PFSK-1 (cell line): ENCODE measurements at regions not wholly inside any gene's neighbourhood (a gene's known extent, or its start where the extent isn't known, plus 50 kb on each side); places are given as distances from the start of the nearest gene placed in this dataset.

Experiments used
- FOXP2 ChIP-seq: optimal IDR thresholded peaks from 2 replicates; pipeline ENCODE3; 2011; ENCODE audit warnings: borderline replicate concordance, control low read depth, inconsistent platforms; ENCODE audit not compliant: insufficient read depth; ENCODE audit errors: extremely low read length, extremely low read depth
- POLR2AphosphoS5 ChIP-seq: IDR thresholded peaks from 2 replicates; pipeline ENCODE4 v1.6.1; 2012; ENCODE audit warnings: low read depth, mild to moderate bottlenecking, control low read depth, low read length, moderate library complexity
- SIN3A ChIP-seq: IDR thresholded peaks from 2 replicates; pipeline ENCODE4 v1.6.1; 2012; ENCODE audit warnings: mild to moderate bottlenecking, low read length, moderate library complexity, borderline replicate concordance; ENCODE audit not compliant: insufficient read depth
- TAF1 ChIP-seq: IDR thresholded peaks from 2 replicates; pipeline ENCODE4 v1.6.1; 2012; ENCODE audit warnings: low read length, control low read depth, borderline replicate concordance; ENCODE audit not compliant: insufficient read depth
- TF ChIP-seq, protein P1 (sequence below), 2 experiments: IDR thresholded peaks; 2 replicates each; pipeline versions ENCODE4 v1.6.1 to v1.8.0; 2011 to 2012; ENCODE audit warnings: low read depth in 2 of 2, low read length in 2 of 2, control low read depth in 1 of 2, inconsistent platforms in 1 of 2, mild to moderate bottlenecking in 1 of 2, moderate library complexity in 1 of 2; ENCODE audit not compliant: insufficient read depth in 1 of 2

DNA sequence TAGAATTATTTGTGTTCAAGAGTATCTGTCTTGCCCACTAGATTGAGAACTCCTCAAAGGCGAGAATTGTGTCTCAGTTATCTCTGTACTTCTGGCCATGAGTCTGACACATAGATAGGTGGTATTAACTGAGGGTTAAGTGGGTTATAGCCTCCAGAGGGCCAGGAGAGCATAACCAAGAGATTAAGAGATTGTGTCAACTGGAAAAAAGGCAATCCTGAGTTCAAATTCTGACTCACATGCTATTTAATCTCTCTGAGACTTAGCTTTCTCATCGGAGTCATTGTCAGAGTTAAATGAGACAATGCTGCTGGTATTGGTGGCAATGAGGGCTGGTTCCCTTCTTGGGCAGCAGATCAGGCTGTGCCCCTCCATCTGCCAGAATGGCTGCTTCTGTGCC is 330.9 kb downstream of the TNS1 start:
- TF ChIP-seq SIN3A (no peak), FOXP2 (no peak), POLR2AphosphoS5 (no peak), TAF1 (no peak)
- TF ChIP-seq, protein P1, sequence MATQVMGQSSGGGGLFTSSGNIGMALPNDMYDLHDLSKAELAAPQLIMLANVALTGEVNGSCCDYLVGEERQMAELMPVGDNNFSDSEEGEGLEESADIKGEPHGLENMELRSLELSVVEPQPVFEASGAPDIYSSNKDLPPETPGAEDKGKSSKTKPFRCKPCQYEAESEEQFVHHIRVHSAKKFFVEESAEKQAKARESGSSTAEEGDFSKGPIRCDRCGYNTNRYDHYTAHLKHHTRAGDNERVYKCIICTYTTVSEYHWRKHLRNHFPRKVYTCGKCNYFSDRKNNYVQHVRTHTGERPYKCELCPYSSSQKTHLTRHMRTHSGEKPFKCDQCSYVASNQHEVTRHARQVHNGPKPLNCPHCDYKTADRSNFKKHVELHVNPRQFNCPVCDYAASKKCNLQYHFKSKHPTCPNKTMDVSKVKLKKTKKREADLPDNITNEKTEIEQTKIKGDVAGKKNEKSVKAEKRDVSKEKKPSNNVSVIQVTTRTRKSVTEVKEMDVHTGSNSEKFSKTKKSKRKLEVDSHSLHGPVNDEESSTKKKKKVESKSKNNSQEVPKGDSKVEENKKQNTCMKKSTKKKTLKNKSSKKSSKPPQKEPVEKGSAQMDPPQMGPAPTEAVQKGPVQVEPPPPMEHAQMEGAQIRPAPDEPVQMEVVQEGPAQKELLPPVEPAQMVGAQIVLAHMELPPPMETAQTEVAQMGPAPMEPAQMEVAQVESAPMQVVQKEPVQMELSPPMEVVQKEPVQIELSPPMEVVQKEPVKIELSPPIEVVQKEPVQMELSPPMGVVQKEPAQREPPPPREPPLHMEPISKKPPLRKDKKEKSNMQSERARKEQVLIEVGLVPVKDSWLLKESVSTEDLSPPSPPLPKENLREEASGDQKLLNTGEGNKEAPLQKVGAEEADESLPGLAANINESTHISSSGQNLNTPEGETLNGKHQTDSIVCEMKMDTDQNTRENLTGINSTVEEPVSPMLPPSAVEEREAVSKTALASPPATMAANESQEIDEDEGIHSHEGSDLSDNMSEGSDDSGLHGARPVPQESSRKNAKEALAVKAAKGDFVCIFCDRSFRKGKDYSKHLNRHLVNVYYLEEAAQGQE (IDR thresholded peaks at IDR 0.05; ENCODE audit: insufficient read depth in 1 of 2, low read depth in 2 of 2, low read length in 2 of 2): no peak

DNA sequence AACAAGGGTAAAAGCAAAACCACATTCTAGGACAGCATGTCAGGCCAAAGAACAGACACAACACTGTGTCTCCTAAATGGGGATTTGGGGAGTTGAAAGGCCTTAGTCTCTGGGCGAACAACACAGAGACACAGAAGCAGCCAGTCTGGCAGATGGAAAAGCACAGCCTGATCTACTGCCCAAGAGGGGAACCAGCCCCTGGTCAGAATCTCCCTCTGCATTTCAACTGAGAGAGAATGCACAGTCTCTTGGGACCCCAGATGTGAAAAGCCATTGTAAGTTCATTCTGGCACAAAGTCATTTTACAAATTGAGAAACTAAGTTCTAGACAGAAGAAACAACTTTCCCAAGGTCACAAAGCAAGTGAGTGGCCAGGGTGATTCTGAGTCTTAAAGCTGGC is 331.7 kb downstream of the TNS1 start:
- TF ChIP-seq, protein P1 (IDR thresholded peaks at IDR 0.05; ENCODE audit: insufficient read depth in 1 of 2, low read depth in 2 of 2, low read length in 2 of 2): no peak
- TF ChIP-seq POLR2AphosphoS5 (no peak), TAF1 (no peak), SIN3A (no peak), FOXP2 (no peak)

DNA sequence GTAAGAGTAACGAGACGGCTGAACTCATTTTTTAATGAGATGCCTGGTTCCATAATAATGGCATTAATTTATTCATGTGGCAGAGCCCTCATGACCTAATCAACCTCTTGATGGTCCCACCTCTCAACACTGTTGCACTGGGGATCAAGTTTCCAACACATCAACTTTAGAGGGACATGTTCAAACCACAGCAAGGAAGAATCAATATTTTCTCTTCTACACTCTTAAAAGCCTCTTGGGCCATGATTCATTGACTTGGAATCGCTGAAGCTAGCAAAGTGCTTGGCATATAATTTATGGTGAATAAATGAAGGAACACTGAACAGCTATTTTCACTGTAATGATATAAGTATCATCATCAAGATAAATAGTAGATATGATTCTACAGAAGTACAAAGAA is 333.0 kb downstream of the TNS1 start:
- TF ChIP-seq, protein P1 (IDR thresholded peaks at IDR 0.05; ENCODE audit: insufficient read depth in 1 of 2, low read depth in 2 of 2, low read length in 2 of 2): no peak
- no peak for TF ChIP-seq SIN3A
- TF ChIP-seq POLR2AphosphoS5: no peak
- no peak for TF ChIP-seq FOXP2
- no peak for TF ChIP-seq TAF1

DNA sequence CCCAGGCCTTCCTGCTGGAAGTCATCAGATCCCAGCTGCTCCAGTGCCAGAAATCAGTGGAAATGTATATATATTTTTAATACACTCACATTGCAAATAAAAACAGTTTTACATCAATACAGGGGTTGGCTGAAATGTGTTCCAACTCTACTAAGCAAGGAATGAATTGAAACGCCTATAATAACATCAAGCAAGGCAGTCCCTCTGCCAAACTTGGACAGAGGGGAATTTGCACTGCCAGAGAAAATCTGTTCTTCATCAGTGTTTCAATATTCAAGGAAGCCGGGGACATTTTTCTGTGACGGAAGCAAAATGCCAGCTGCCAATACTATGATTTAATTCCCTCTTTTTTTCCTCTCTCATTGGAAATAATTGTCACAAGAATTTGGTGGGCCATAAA is 335.3 kb downstream of the TNS1 start:
- TF ChIP-seq FOXP2: no peak
- TF ChIP-seq TAF1: no peak
- no peak for TF ChIP-seq SIN3A
- TF ChIP-seq POLR2AphosphoS5: no peak
- TF ChIP-seq, protein P1 (IDR thresholded peaks at IDR 0.05; ENCODE audit: insufficient read depth in 1 of 2, low read depth in 2 of 2, low read length in 2 of 2): no peak

DNA sequence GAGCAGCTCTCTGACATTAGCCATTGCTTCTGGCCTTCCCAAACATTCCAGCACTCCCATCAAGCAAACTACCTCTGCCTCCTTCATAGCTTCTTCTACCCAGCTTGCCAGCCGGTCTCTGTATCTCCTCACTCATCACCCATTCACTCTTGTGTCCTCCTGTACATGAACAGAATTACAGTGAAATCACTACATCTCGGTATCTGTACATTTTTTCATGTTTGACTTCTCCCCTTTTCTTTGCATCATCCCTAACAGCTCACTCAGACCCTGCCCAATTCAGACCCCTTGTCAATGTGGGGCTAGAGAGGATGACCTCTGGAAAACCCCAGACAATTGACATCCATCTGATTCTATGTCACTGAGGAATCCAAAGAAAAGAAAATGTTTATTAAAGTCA is 335.8 kb downstream of the TNS1 start:
- TF ChIP-seq FOXP2: no peak
- TF ChIP-seq, protein P1 (IDR thresholded peaks at IDR 0.05; ENCODE audit: insufficient read depth in 1 of 2, low read depth in 2 of 2, low read length in 2 of 2): no peak
- TF ChIP-seq POLR2AphosphoS5: no peak
- no peak for TF ChIP-seq SIN3A
- no peak for TF ChIP-seq TAF1
